Stomach (tissue), 4 donors: ENCODE measurements at regions not wholly inside any gene's neighbourhood (a gene's known extent, or its start where the extent isn't known, plus 50 kb on each side); places are given as distances from the start of the nearest gene placed in this dataset.

Experiments used
- CTCF ChIP-seq, 7 experiments: fragments of 450-650 bp in 4 of 7; fragments of 200-600 bp in 3 of 7; sonication (generic) in 3 of 7; IDR thresholded peaks; one replicate each; pipeline ENCODE4 v1.5.1; 2016 to 2019; ENCODE audit warnings: antibody characterized with exemption in 7 of 7, control low read depth in 2 of 7, mild to moderate bottlenecking in 1 of 7
- EP300 ChIP-seq: sonication (generic); formaldehyde crosslinking; IDR thresholded peaks from one replicate; pipeline ENCODE4 v1.6.1; 2017; ENCODE audit warnings: antibody characterized with exemption
- POLR2A ChIP-seq, 4 donors: fragments of 450-650 bp; IDR thresholded peaks; one replicate each; pipeline ENCODE4 v1.6.1; 2016; ENCODE audit warnings: antibody characterized with exemption in 4 of 4, control low read depth in 2 of 4, mild to moderate bottlenecking in 1 of 4, moderate library complexity in 1 of 4
- POLR2AphosphoS5 ChIP-seq, 3 donors: sonication (generic); formaldehyde crosslinking; IDR thresholded peaks; one replicate each; pipeline ENCODE4 v1.6.1; 2016; ENCODE audit warnings: antibody characterized with exemption in 3 of 3

GRCh38 chr9:32906213-32906612 is 95.2 kb downstream of the APTX start:
- TF ChIP-seq POLR2AphosphoS5 (IDR thresholded peaks at IDR 0.05) = no peak
- TF ChIP-seq CTCF (IDR thresholded peaks at IDR 0.05) = no peak
- no peak for TF ChIP-seq EP300
- no peak for TF ChIP-seq POLR2A (IDR thresholded peaks at IDR 0.05)
